HG03378 (cell line): ENCODE measurements at regions not wholly inside any gene's neighbourhood (a gene's known extent, or its start where the extent isn't known, plus 50 kb on each side); places are given as distances from the start of the nearest gene placed in this dataset.
A peak's percentile ranks its signal among the peaks of the same experiment; 100 is the strongest.
"Not testable (repeated sequence)": the region's sequence is repeated elsewhere in the genome, so short reads cannot be mapped to it uniquely, and the experiment has no call there.

Experiments
- ATAC-seq: cut with Tn5 transposase; IDR thresholded peaks from one replicate; pipeline ENCODE4 v1.9.1; 2021; ENCODE audit warnings: mild to moderate bottlenecking, moderate library complexity; ENCODE audit not compliant: unreplicated experiment

DNA sequence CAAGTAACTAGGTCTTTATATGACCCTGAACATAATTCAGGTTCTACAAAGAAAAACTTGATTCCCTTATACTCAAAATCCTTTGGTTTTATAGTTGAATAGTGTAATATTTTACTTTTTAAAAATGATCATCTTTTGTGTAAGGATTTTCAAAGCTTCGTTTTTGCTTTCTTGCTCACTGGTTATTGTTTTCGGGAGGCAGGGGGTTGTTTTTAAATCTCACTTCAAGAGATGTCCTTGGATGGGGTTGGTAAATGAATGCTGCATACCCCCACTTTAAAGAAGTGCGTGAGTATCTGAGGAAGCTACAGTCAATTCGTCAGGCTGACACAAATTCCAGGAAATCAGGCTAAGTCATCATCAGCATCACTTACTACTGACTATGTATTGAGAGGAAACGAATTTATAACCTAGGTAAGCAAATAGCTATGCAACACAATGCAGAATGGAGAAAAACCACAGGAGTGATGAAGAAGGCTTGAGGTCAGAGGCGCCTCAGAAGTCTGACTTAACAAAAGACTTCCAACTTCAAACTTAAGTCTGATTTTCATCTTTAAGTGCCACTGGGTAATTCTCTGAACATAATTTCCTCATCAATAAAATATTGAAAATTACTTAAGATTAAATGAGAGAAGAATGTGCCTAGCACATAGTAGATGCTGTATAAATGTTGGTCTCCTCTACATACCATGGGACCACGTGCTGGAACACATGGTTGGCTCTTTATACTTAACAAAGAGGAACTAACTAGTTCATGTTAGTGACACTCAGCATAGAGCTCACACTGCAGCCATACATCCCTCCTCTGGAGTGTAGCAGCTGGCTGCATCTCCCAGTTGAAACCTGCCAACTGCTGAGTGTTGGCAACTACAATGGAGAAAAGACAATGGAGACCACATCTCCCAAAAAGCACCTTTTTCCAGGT, 106.0 kb upstream of the KIF2A start:
- no peak for ATAC-seq

DNA sequence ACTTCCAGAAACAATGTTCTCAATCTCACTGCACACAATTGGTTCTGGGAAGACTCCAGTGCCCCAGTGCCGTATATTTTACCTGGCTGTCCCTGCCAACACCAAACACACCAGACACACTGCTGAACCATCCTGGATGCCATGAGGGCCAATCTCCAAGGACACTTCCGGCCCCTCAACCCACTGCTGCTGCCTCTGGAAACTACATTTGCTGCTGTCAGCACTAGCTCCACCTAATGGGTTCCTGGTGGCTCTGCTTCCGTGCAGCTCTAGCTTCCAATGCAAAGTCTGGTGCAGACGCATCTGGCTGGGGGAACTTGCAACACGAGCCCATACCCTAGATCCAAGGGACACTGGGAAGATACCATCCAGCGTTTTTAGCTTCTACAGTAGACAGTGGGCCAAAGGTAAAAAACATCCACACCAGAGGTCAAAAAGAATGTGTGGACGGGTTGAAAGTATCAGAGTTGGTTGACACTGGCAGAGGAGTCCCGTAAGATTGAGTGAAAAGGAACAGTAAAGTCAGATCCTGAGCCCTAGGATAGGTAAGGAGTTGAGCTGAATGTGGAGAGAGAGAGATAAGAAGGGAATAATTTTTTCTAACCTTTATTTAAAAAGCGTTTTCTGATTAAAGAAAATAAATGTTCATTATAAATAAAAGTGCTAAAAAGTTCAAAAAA, 99.7 kb upstream of the KIF2A start:
- no peak for ATAC-seq

DNA sequence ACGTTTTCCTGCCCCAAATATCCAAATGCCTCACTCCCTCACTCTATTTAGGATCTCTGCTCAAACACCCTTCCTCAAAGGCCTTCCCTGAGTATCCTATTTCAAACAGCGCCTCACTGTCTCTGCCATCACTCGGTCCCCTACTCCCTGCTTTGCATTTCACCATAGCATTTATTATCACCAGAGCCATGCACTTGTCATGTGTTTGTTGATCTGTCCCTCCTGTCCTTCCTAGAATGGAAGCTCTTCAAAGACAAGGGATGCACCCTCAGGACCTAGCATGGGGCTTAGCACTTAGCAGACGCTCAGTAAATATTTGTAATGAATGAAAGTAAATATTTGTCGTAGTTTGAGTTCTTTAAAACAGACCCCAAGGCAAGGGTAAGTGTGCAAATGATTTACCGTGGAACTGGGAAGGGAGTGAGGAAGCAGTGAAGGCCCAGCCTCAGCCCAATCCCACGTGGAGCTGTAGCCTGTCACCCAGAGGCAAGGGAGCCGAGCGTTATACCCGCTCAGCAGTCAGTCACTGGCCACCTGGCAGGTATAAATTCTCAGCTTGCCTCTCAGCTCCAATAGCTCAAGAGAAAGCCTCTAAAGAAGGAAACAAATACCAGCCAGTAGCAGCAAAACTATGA, 97.7 kb upstream of the KIF2A start:
- no peak for ATAC-seq

DNA sequence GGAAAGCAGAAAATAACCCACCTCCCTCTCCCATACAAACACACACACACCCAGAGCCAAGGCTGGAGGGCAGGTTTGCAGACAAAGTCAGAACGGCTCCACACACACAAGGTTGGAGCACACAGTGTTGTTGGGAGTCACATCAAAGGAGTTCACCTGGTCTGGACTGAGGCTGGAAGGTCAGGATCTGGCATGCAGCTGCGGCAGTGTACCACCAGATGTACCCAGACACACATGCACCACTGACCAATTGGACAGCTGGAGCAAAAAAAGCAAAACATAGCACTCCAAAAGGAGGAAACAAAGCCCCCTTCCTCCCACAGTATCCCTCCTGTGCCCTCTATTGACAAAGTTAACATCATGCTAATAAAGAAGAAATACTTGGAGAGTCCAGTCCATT, 94.6 kb upstream of the KIF2A start:
- no peak for ATAC-seq

DNA sequence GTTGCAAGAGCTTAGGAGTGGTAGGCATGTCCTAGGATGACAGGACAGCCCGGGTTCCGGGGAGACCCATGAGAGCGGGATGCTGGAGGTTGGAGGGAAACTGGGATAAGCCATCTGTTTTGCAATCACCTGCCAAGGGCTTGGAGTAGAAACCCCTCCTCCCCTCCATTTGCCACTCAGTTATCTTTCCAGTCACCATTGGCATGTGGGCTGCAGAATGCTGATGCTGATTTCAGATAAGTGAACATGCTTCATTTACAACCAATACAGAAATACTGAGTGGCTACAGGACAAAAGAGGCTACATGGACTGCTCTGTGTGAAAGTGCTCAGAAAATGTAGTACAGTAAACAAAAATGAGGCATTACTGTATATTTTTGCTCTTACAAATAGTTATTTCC, 93.4 kb upstream of the KIF2A start:
- ATAC-seq = no peak

DNA sequence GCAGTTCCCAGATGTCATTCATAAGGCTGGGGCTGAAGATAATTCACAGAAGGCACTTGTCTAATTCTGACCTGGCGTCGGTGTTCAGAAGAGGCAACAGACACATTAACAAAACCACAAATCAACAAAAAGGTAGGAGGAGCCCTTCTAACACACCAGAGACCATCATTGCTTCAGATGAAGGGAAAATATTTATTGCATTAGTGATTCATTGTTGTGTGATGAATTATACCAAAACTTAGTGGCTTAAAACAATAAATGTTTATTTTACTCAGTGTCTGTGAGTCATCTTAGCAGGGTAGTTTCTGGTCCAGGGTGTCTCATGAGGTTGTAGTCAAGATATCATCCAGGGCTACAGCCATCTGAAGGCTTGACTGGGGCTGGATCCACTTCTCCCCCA, 91.3 kb upstream of the KIF2A start:
- no peak for ATAC-seq

DNA sequence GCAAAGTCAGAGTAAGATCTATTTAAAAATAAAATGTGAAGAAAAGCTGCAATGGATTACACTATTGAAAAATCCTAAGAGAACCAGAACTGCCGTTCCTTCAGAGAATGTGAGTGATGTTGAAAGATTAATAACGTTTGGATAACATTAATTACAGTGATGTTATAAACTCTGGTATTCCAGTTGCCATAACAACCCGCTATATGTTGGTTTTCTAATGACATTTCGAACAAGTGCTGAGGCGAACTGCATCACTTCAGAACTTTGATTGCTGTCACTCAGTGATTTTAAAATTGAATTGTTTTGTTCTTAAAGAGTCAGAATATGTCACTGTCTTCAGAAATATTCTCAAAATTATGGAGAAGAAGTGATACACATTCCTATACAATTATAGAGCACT, 89.4 kb upstream of the KIF2A start:
- ATAC-seq = not testable (repeated sequence)

DNA sequence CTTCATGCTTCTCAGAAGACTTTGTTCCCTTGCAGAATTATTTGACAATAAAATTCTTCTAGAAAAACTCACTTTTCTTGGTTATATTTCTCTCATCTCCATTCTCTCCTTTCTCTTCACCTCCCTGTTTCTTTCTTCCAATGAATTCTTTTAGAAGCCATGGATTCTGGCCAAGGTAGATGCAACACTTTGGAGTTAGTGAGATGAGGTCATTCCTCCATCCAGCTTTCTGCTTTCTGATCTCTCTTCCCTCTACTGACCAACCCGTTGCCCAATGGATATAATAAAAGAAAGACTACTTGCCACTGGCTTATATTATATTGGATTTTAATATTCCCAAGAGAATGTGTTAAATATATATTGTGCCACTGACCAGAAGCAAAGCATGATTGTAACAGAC, 88.9 kb upstream of the KIF2A start:
- not testable (repeated sequence) for ATAC-seq

DNA sequence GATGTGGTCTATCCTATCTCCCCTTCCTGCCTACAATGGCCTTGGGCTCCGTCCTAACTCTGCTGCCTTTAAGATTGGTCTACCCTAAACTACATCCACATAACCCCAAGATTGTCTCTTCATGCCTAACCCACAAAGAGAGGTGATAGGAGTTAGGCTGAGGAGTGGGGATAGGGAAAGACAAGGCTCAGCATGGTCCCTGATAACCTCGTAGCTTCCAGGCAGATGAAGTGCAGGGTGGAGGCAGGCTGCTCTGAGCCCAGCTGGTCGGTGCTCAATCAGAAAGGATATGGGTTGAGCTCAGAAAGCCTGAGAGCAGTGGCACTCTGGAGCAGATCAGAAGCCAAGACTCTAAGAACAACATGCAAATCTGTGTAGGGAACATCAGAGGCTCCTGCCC, 87.1 kb upstream of the KIF2A start:
- not testable (repeated sequence) for ATAC-seq

DNA sequence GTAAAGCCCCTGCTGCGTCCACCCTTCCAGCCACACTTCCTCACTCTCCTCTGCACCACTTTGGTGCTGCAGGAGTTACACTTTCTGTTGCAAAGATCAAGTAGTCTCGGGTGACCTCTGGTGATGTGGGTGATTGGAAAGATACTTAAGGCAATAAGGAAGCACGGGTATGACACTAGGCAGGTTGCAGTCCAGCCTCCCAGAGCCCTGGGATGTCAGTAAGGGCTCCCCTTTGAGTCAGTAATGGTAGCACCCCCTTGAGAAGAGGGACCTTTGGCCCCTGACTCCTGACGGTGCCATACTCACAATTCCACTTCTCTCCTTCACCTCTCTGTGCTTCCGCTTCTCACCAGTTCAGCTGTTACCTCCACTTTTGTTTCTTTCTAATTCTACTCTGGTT, 84.1 kb upstream of the KIF2A start:
- ATAC-seq = not testable (repeated sequence)

DNA sequence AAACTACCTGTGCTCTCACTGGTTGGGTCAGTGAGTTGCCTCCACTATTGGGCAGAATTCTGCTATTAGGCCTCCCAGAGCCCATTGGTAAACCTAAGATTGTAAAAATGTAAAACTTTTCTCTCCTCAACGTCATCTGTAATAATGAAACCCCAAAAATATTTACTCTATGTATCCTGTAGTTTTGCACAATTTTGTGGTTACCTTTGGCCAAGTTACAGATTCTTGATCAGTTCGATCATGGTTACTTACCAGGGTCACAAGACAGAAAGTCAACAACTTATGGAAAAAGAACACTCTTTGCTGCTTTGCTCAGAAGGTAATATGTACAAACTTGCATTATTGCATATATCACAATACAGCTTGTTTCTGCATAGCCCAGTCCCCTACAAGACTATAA, 83.7 kb upstream of the KIF2A start:
- not testable (repeated sequence) for ATAC-seq

DNA sequence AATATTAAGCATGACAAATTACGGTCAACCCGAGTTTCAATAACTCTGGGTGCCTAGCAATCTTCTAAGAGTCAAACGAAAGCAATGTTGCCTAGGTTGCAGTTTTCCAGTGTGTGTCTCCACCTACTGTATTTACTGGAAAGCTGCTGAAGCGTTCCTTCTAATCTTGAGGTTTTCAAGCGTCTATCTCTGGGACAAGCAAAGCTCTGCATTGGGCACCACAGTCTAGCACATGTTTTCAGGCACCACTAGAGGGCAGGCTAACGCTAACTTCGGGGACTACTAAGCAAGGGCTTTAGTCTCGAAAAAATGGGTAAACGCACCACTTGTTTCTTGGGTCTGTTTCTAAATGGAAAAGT, 82.7 kb upstream of the KIF2A start:
- peak; percentile 94 for ATAC-seq

DNA sequence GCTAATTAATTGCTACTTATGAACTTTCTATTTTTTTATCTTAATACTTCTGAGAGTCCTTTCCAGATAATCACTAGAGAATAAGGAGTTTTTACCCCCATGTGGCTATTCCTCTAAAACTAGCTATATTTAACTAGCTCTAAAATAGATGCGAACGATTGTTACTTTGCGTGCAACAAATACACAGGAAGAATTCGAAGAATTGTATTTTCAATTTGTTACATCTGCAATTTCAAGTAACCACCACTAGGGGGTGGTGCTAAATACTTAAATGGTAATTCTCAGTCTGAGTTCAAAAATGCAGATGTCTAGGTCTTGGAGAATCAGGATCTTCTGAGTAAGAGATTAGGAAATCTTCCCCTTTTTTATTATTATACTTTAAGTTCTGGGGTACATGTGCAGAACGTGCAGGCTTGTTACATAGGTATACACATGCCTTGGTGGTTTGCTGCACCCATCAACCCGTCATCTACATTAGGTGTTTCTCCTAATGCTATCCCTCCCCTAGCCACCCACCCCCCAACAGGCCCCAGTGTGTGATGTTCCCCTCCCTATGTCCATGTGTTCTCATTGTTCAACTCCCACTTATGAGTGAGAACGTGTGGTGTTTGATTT, 80.9 kb upstream of the KIF2A start:
- not testable (repeated sequence) for ATAC-seq

DNA sequence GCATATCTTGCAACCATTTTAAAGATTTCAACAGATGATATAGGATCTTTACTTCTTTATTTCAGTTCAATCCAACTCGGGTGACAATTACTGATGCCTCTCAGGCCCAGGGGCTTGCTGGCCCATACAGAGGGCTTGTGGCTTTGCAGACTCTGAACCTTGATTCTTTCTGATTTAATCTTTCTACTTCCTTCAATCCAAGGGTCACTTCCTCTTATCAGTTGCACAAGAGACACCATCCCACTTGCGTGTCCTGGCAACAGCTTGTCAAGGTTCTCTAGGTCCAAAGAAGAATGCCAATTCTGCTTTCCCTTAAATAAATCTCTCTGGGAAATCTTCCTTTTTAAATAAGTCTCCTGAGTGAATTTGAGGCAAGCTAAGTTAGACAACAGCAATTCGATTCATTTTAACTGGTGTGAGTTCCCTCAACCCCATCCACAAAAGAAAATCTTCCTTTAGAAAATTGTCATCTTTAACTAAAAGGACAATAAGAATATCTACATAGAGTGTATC, 75.1 kb upstream of the KIF2A start:
- not testable (repeated sequence) for ATAC-seq

DNA sequence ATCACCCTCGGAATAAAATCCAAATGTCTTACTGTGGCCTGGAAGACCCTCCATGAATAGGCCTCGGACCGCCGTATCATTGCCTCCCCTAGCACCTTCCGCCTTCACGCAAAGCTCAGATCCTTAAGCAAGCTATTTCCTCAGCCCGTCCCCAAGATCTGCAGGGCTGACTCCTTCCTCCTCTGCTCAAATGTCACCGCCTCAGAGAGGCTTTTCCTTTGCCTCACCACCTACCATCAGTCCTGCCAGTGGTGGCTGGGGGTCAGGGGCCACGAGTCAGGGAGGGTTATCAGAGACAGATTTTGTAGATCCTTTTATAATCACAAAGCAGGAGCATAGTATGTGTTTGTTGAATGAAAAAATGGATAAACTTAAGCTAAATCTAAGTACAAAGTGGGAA, 74.4 kb upstream of the KIF2A start:
- ATAC-seq = no peak

DNA sequence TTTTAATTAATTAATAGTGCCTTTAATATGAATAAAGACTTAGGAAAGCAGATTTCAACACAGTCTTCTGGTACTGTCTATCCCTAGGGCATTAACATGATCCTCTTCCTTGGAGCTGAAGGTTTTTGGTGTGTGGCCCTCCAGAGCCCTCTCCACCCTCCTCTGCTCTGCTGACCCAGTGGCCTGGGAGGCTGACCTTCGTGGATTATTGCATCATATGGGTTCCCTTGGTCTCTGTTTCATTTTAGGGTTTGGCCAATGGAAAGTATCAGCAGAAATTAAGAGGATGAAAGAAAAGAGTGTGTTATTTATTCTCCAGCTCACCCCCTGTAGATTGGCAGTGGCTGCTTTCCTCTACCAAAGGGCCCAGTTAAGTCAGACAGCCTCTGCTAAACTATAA, 73.8 kb upstream of the KIF2A start:
- not testable (repeated sequence) for ATAC-seq

DNA sequence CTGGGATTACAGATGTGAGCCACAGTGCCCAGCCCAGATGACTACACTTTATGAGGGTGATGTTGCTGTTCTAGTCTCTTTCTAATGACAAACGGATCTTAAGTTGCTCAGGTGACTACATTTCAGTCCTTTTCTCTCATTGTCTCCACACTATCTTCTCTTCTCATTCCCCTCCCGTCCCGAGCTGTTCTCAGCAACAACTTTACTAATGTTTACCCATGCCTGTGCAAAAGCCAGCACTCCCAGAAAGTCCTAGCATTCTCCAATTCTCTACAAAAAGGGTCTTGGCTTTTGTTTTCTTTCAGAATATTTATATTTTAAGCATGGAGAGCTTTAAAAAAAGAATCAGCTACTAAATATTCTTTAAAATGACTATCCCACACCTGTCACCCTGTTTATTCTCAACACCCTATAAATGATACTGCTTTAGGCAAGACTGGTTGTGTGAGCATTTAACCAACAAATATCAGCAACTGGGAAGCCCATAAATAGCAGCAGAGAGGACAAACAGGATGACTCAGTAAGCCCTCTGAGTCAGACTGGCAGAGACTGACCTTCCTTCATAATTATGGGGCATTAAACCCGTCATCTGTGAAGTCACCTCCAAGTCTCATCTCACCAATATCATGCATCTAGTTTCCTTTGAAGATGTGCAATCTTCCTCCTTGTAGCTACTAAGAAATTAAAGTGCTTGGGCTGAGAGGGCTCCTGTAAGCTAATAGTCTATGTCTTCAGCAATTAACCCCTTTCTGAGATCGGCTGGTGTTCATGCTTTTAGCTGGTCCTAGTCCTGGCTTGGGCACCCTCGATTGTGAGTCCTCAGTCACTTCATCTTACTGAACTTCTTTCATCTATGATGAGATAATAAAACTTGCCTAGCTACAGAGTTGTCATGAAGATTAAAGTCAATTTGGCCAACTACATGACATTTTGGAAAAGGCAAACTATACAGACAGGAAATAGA, 72.6 kb upstream of the KIF2A start:
- peak; percentile 90 for ATAC-seq

DNA sequence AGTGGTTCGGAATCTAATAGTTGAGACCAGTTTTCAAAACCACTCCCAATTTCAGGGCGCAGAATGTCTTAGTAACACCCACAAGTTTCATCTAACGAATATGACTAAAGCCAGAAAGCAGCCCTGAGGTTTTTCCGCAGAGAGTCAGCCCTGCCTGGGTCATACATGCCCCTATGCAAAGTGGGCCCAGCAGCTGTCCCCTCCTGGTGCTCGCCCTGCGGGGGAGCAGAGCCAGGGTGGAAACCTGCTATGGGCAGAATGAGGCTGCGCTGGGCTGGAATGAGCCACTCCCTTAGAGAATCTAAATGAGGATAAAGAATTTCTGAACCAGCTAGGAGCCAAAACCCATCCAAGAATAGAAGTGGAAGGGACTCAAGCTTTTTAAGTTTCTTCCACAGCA, 69.4 kb upstream of the KIF2A start:
- not testable (repeated sequence) for ATAC-seq

DNA sequence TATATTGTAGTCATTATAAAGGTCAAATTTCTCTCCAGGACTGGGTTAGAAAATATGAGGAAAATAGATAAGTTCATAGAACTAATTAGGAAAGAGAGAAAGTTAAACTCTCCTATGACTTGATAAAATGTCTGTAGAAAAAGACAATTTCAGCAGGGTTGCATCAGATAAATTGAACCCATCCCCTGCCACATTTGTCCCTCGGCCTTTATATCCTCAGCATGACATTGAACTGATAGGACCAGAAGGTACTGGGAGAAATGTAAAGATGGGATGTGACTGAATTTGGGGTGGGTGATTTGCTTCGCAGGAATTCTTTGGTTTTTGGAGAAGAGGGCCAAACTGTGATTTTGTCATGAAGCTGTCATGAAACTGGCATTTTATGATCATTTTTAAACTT, 68.1 kb upstream of the KIF2A start:
- not testable (repeated sequence) for ATAC-seq

DNA sequence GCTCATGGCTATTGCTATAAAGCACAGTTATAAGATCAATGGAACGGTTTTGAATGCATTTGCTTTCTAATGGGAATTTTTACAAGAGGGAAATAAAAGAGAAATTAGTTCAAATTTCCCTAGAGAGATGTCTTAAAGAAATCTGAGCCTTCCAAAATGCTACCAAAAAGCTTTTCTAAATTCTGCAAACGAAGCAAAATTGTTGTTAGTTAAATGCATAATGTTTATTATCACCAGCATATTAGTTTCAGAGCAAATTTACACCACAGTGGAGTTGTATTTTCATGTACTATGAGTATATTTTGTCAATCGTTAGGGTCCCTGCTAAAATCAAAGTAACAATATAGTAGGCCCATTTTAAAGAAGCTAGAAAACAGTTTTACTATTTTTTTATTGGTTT, 67.4 kb upstream of the KIF2A start:
- ATAC-seq = not testable (repeated sequence)
